H7 (cell line): ENCODE measurements at regions not wholly inside any gene's neighbourhood (a gene's known extent, or its start where the extent isn't known, plus 50 kb on each side); places are given as distances from the start of the nearest gene placed in this dataset.
A peak's percentile ranks its signal among the peaks of the same experiment; 100 is the strongest.

Experiments
- DNase-seq: peaks from one replicate; pipeline ENCODE4 v3.0.0; 2012
- H3K27me3 ChIP-seq: 2 replicates; pipeline ENCODE4 v1.6.0; 2011; ENCODE audit warnings: mild to moderate bottlenecking, low read length; ENCODE audit not compliant: control insufficient read depth, insufficient read depth
- H3K36me3 ChIP-seq: replicated peaks from 2 replicates; pipeline ENCODE4 v1.5.1; 2011; ENCODE audit warnings: low read length; ENCODE audit not compliant: control insufficient read depth, insufficient read depth
- H3K4me3 ChIP-seq: 2 replicates; pipeline ENCODE4 v1.5.1; 2011; ENCODE audit warnings: low read depth, mild to moderate bottlenecking, control low read depth, low read length, moderate library complexity; ENCODE audit not compliant: insufficient read depth

- Histone ChIP-seq H3K36me3 (no peaks in the 10 kb centered on the region), H3K4me3 (no peak overlapping the region), H3K27me3 (no peaks in the 10 kb centered on the region)
- DNase-seq, result peak; percentile 37
Measured at GRCh38 chr4:14620567-14621141, 381.6 kb upstream of the CPEB2 start.

GRCh38 chr4:14621731-14622463, 380.4 kb upstream of the CPEB2 start:
- H3K36me3 ChIP-seq, result no peaks in the 10 kb centered on the region
- H3K4me3 ChIP-seq, result no peak overlapping the region
- DNase-seq, result no peak
- no peaks in the 10 kb centered on the region for H3K27me3 ChIP-seq

- Histone ChIP-seq H3K27me3 (no peaks in the 10 kb centered on the region), H3K4me3 (no peak overlapping the region)
Measured at GRCh38 chr4:14627038-14627437, 375.2 kb upstream of the CPEB2 start.

GRCh38 chr4:14631806-14632440, 370.4 kb upstream of the CPEB2 start:
- Histone ChIP-seq H3K4me3 (no peak overlapping the region), H3K36me3 (no peaks in the 10 kb centered on the region), H3K27me3 (no peaks in the 10 kb centered on the region)
- no peak for DNase-seq

More at GRCh38 chr4:14627038-14627437, 375.2 kb upstream of the CPEB2 start:
- DNase-seq, result no peak
- no peaks in the 10 kb centered on the region for H3K36me3 ChIP-seq

- Histone ChIP-seq H3K4me3 (no peak overlapping the region), H3K36me3 (no peaks in the 10 kb centered on the region), H3K27me3 (no peaks in the 10 kb centered on the region)
- DNase-seq, result no peak
Measured at GRCh38 chr4:14636563-14636962, 365.7 kb upstream of the CPEB2 start.

GRCh38 chr4:14640476-14640875, 361.8 kb upstream of the CPEB2 start:
- no peaks in the 10 kb centered on the region for H3K36me3 ChIP-seq
- no peak for DNase-seq
- no peak overlapping the region for H3K4me3 ChIP-seq
- H3K27me3 ChIP-seq, result no peaks in the 10 kb centered on the region

GRCh38 chr4:14641871-14642270, 360.4 kb upstream of the CPEB2 start:
- H3K4me3 ChIP-seq, result no peak overlapping the region
- no peak for DNase-seq
- no peaks in the 10 kb centered on the region for H3K27me3 ChIP-seq
- H3K36me3 ChIP-seq, result no peaks in the 10 kb centered on the region

GRCh38 chr4:14644580-14645282, 357.6 kb upstream of the CPEB2 start:
- no peaks in the 10 kb centered on the region for H3K27me3 ChIP-seq
- DNase-seq, result no peak
- H3K4me3 ChIP-seq, result no peak overlapping the region
- no peaks in the 10 kb centered on the region for H3K36me3 ChIP-seq

- DNase-seq, result no peak
Measured at GRCh38 chr4:14646831-14647230, 355.4 kb upstream of the CPEB2 start.

GRCh38 chr4:14650127-14650526, 352.2 kb upstream of the CPEB2 start:
- no peaks in the 10 kb centered on the region for H3K36me3 ChIP-seq
- H3K27me3 ChIP-seq, result no peaks in the 10 kb centered on the region
- H3K4me3 ChIP-seq, result no peak overlapping the region
- no peak for DNase-seq

More at GRCh38 chr4:14646831-14647230, 355.4 kb upstream of the CPEB2 start:
- no peaks in the 10 kb centered on the region for H3K36me3 ChIP-seq
- no peaks in the 10 kb centered on the region for H3K27me3 ChIP-seq
- no peak overlapping the region for H3K4me3 ChIP-seq

GRCh38 chr4:14652522-14652921, 349.8 kb upstream of the CPEB2 start:
- Histone ChIP-seq H3K27me3 (no peaks in the 10 kb centered on the region), H3K36me3 (no peaks in the 10 kb centered on the region), H3K4me3 (no peak overlapping the region)
- DNase-seq, result no peak

- Histone ChIP-seq H3K4me3 (no peak overlapping the region), H3K27me3 (no peaks in the 10 kb centered on the region), H3K36me3 (no peaks in the 10 kb centered on the region)
- DNase-seq, result no peak
Measured at GRCh38 chr4:14653338-14653737, 348.9 kb upstream of the CPEB2 start.

- Histone ChIP-seq H3K27me3 (no peaks in the 10 kb centered on the region), H3K36me3 (no peaks in the 10 kb centered on the region), H3K4me3 (no peak overlapping the region)
- DNase-seq, result no peak
Measured at GRCh38 chr4:14659286-14659685, 343.0 kb upstream of the CPEB2 start.

- Histone ChIP-seq H3K27me3 (no peaks in the 10 kb centered on the region), H3K4me3 (no peak overlapping the region), H3K36me3 (no peaks in the 10 kb centered on the region)
- no peak for DNase-seq
Measured at GRCh38 chr4:14667624-14668151, 334.6 kb upstream of the CPEB2 start.
